HepG2 (cell line): ENCODE measurements at regions not wholly inside any gene's neighbourhood (a gene's known extent, or its start where the extent isn't known, plus 50 kb on each side); places are given as distances from the start of the nearest gene placed in this dataset.

Source experiments
- ATAC-seq: fragments of 200-7000 bp; cut with Tn5 transposase; 3 replicates; pipeline ENCODE4 v1.9.1; 2020; ENCODE audit warnings: mild to moderate bottlenecking, moderate library complexity
- BruUV-seq: library from RNA; stranded (reverse); fragments of 400-500 nt; replicated peaks from 2 replicates; lab custom pipeline; 2021; lab: Mats Ljungman, UMichigan
- CTCF ChIA-PET: fragments of 300-600 bp; formaldehyde crosslinking; extraction: SDS; loops from one replicate; lab custom pipeline; 2021; ENCODE audit warnings: low total read pairs, inconsistent platforms, low intra/inter-chr PET ratio; lab: Yijun Ruan, JAX
- POLR2A ChIA-PET: fragments of 350-600 bp; sonication (Branson Sonifier 250); formaldehyde crosslinking; loops from one replicate; lab custom pipeline; 2020; ENCODE audit warnings: antibody characterized with exemption, inconsistent platforms; lab: Yijun Ruan, JAX
- DNase-seq: peaks from one replicate; pipeline ENCODE4 v3.0.0-alpha.2; 2015; ENCODE audit warnings: low spot score
- FAIRE-seq: peaks from 3 replicates; lab custom pipeline; 2011; peaks lifted over from hg19 to GRCh38; lab: Jason Lieb, UNC
- H2AFZ ChIP-seq: one replicate; pipeline ENCODE4 v1.6.1; 2011; ENCODE audit warnings: low read length, inconsistent platforms
- H3K27ac ChIP-seq: fragments of 300-600 bp; 3 replicates; pipeline ENCODE4 v1.8.0; 2011; ENCODE audit warnings: mixed run types, mild to moderate bottlenecking, mixed read lengths, low read length, inconsistent platforms; ENCODE audit not compliant: insufficient read depth; ENCODE audit errors: extremely low read length
- H3K27me3 ChIP-seq, 2 experiments: fragments of 200-600 bp in 1 of 2; 2 replicates in 1 of 2; 3 replicates in 1 of 2; pipeline versions ENCODE4 v1.6.0 to v1.8.0; 2011; ENCODE audit warnings: low read length in 2 of 2, mild to moderate bottlenecking in 2 of 2, moderate library complexity in 2 of 2, inconsistent platforms in 1 of 2; ENCODE audit not compliant: insufficient read depth in 2 of 2, control insufficient read depth in 1 of 2
- H3K36me3 ChIP-seq, 2 experiments: fragments of 200-600 bp in 1 of 2; replicated peaks in 1 of 2; 2 replicates in 1 of 2; 3 replicates in 1 of 2; pipeline versions ENCODE4 v1.5.1 to v1.8.0; 2011; ENCODE audit warnings: low read length in 2 of 2, inconsistent platforms in 1 of 2; ENCODE audit not compliant: insufficient read depth in 2 of 2, control insufficient read depth in 1 of 2
- H3K4me1 ChIP-seq: 2 replicates; pipeline ENCODE4 v1.5.1; 2012; ENCODE audit warnings: low read length, inconsistent platforms; ENCODE audit not compliant: insufficient read depth
- H3K4me2 ChIP-seq: 2 replicates; pipeline ENCODE4 v1.6.0; 2011; ENCODE audit warnings: low read depth, low read length, inconsistent platforms
- H3K4me3 ChIP-seq, 3 experiments: fragments of 200-600 bp in 1 of 3; sonication (generic), shearing (Covaris generic) in 1 of 3; replicated peaks in 1 of 3; 2 replicates each; pipeline ENCODE4 v1.5.1; 2011 to 2016; ENCODE audit warnings: low read length in 3 of 3, inconsistent platforms in 2 of 3, low read depth in 2 of 3, mild to moderate bottlenecking in 2 of 3, control low read depth in 1 of 3, mixed read lengths in 1 of 3; ENCODE audit not compliant: insufficient read depth in 1 of 3
- H3K79me2 ChIP-seq: one replicate; pipeline ENCODE4 v1.6.1; 2011; ENCODE audit warnings: low read length, inconsistent platforms; ENCODE audit not compliant: insufficient read depth
- H3K9ac ChIP-seq: 2 replicates; pipeline ENCODE4 v1.6.0; 2011; ENCODE audit warnings: mild to moderate bottlenecking, low read depth, low read length, inconsistent platforms; ENCODE audit not compliant: insufficient read depth
- H3K9me3 ChIP-seq: 2 replicates; pipeline ENCODE4 v1.5.1; 2012; ENCODE audit warnings: mild to moderate bottlenecking, low read length
- H4K20me1 ChIP-seq: 2 replicates; pipeline ENCODE4 v1.6.0; 2011; ENCODE audit warnings: inconsistent platforms, mild to moderate bottlenecking, low read length, moderate library complexity; ENCODE audit not compliant: insufficient read depth
- BRD4 ChIP-seq: sonication (generic); formaldehyde crosslinking; IDR thresholded peaks from 2 replicates; pipeline ENCODE4 v1.4.0; 2020; ENCODE audit warnings: missing genetic modification reagents
- E2F2 ChIP-seq: sonication (generic); formaldehyde crosslinking; IDR thresholded peaks from 2 replicates; pipeline ENCODE4 v1.4.0; 2020; ENCODE audit warnings: missing genetic modification reagents, borderline replicate concordance
- FOXM1 ChIP-seq: sonication (generic); formaldehyde crosslinking; IDR thresholded peaks from 2 replicates; pipeline ENCODE4 v1.5.0; 2020; ENCODE audit warnings: missing genetic modification reagents
- RFX3 ChIP-seq: IDR thresholded peaks from 2 replicates; pipeline ENCODE4 v1.6.1; 2016; ENCODE audit warnings: missing biosample characterization, missing genetic modification reagents
- RFX5 ChIP-seq: IDR thresholded peaks from 2 replicates; pipeline ENCODE4 v1.6.1; 2011; ENCODE audit warnings: low read depth, low read length, improper control_type of control experiment
- TEAD3 ChIP-seq: optimal IDR thresholded peaks from 2 replicates; pipeline ENCODE3; 2016; ENCODE audit warnings: borderline replicate concordance
- YEATS2 ChIP-seq: sonication (generic); formaldehyde crosslinking; IDR thresholded peaks from 2 replicates; pipeline ENCODE4 v1.4.0; 2020; ENCODE audit warnings: missing genetic modification reagents, borderline replicate concordance
- ZNF569 ChIP-seq: sonication (generic); formaldehyde crosslinking; IDR thresholded peaks from 2 replicates; pipeline ENCODE4 v1.5.0; 2020; ENCODE audit warnings: mild to moderate bottlenecking, missing genetic modification reagents, moderate library complexity, borderline replicate concordance
- ZNF589 ChIP-seq: sonication (generic); formaldehyde crosslinking; conservative IDR thresholded peaks from 2 replicates; pipeline ENCODE4 v1.8.0; 2022; ENCODE audit warnings: mild to moderate bottlenecking, moderate library complexity, missing genetic modification reagents
- ZNF772 ChIP-seq: sonication (generic); formaldehyde crosslinking; IDR thresholded peaks from 2 replicates; pipeline ENCODE4 v1.5.0; 2020; ENCODE audit warnings: mild to moderate bottlenecking, missing genetic modification reagents
- ZSCAN21 ChIP-seq: sonication (generic); formaldehyde crosslinking; IDR thresholded peaks from 2 replicates; pipeline ENCODE4 v1.8.0; 2022; ENCODE audit warnings: mild to moderate bottlenecking, missing genetic modification reagents, moderate library complexity, borderline replicate concordance
- WGBS: methylation state at CpG from one replicate; pipeline ENCODE4 v1.1.6; 2017; ENCODE audit warnings: low lambda C conversion rate; 5-methylcytosine and 5-hydroxymethylcytosine counted together
- in situ Hi-C: cut with HindIII; loops from 2 replicates; pipeline ENCODE4 v1.10.0; 2017; ENCODE audit warnings: low pct_unique_long_range_greater_than_20kb; ENCODE audit not compliant: extremely low pct_ligation_motif_present
- intact Hi-C: fragments of 100-400 bp; cut with micrococcal nuclease; formaldehyde crosslinking; loops from one replicate; pipeline ENCODE4 v1.10.0; 2022; ENCODE audit not compliant: unreplicated experiment

- intact Hi-C loops = no loop called here
- H3K36me3 ChIP-seq = no peaks in the 10 kb centered on the region
- no peak overlapping the region for H3K4me3 ChIP-seq
- CTCF ChIA-PET = no interaction called here
- ATAC-seq (no peak), DNase-seq (no peak), FAIRE-seq (no peak)
- H4K20me1 ChIP-seq = no peaks in the 10 kb centered on the region
- H3K27ac ChIP-seq = no peak overlapping the region
- H3K27me3 ChIP-seq = no peaks in the 10 kb centered on the region
- 0% methylated on average over 1 of the region's 1 CpG for WGBS
- H3K4me1 ChIP-seq = no peaks in the 10 kb centered on the region
- in situ Hi-C loops = no loop called here
- H3K9ac ChIP-seq = no peak overlapping the region
- no peak overlapping the region for H2AFZ ChIP-seq
- peaks cover 78% of the 10 kb centered on the region for H3K9me3 ChIP-seq
- H3K4me2 ChIP-seq = no peak overlapping the region
- no peak for TF ChIP-seq ZSCAN21 (CRISPR knock-in tag)
- no peak for TF ChIP-seq YEATS2 (CRISPR knock-in tag)
- no peak for TF ChIP-seq BRD4 (CRISPR knock-in tag)
- TF ChIP-seq RFX3 (CRISPR knock-in tag) = no peak
- TF ChIP-seq ZNF569 (CRISPR knock-in tag) = no peak
- TF ChIP-seq FOXM1 = no peak
- TF ChIP-seq ZNF772 = no peak
- TF ChIP-seq RFX5 = no peak
- TF ChIP-seq E2F2 = no peak
- TF ChIP-seq ZNF589 (CRISPR knock-in tag) = no peak
- TF ChIP-seq TEAD3 (CRISPR knock-in tag) = no peak
- BruUV-seq = no TSS peak
- H3K79me2 ChIP-seq = no peaks in the 10 kb centered on the region
- POLR2A ChIA-PET = no interaction called here
These were observed 352.6 kb upstream of the NDN start for GRCh38 chr15:24039683-24040082.
